NCI-H524 treated with DMSO at 0.1 percent for 48 hours (cell line): ENCODE measurements at regions not wholly inside any gene's neighbourhood (a gene's known extent, or its start where the extent isn't known, plus 50 kb on each side); places are given as distances from the start of the nearest gene placed in this dataset.
A peak's percentile ranks its signal among the peaks of the same experiment; 100 is the strongest.

ENCODE experiments used
- DNase-seq: peaks from one replicate; lab custom pipeline; 2025; lab: John Stamatoyannopoulos, UW

- no peak for DNase-seq
These were observed 233.1 kb upstream of the PLSCR5 start for GRCh38 chr3:146838221-146838620.

- no peak for DNase-seq
These were observed 229.8 kb upstream of the PLSCR5 start for GRCh38 chr3:146834917-146835316.

GRCh38 chr3:146832857-146833458, 227.8 kb upstream of the PLSCR5 start:
- DNase-seq, result no peak

GRCh38 chr3:146831659-146832058, 226.5 kb upstream of the PLSCR5 start:
- DNase-seq, result no peak

GRCh38 chr3:146830231-146830630, 225.1 kb upstream of the PLSCR5 start:
- no peak for DNase-seq

- no peak for DNase-seq
These were observed 222.7 kb upstream of the PLSCR5 start for GRCh38 chr3:146827836-146828235.

GRCh38 chr3:146823622-146824021, 218.5 kb upstream of the PLSCR5 start:
- no peak for DNase-seq

- no peak for DNase-seq
These were observed 213.7 kb upstream of the PLSCR5 start for GRCh38 chr3:146818866-146819265.

- DNase-seq, result no peak
These were observed 213.2 kb upstream of the PLSCR5 start for GRCh38 chr3:146818301-146818700.

GRCh38 chr3:146817704-146818103, 212.6 kb upstream of the PLSCR5 start:
- DNase-seq, result peak; percentile 66

GRCh38 chr3:146814601-146815315, 209.6 kb upstream of the PLSCR5 start:
- DNase-seq, result no peak

GRCh38 chr3:146813496-146813895, 208.3 kb upstream of the PLSCR5 start:
- no peak for DNase-seq

- peak; percentile 95 for DNase-seq
These were observed 198.6 kb upstream of the PLSCR5 start for GRCh38 chr3:146803745-146804144.

- DNase-seq, result no peak
These were observed 196.3 kb upstream of the PLSCR5 start for GRCh38 chr3:146801492-146801891.

GRCh38 chr3:146800484-146800883, 195.3 kb upstream of the PLSCR5 start:
- DNase-seq, result no peak

- no peak for DNase-seq
These were observed 190.9 kb upstream of the PLSCR5 start for GRCh38 chr3:146796078-146796477.

- DNase-seq, result no peak
These were observed 178.3 kb upstream of the PLSCR5 start for GRCh38 chr3:146783446-146783845.

GRCh38 chr3:146781606-146782005, 176.5 kb upstream of the PLSCR5 start:
- no peak for DNase-seq

GRCh38 chr3:146781059-146781458, 175.9 kb upstream of the PLSCR5 start:
- no peak for DNase-seq

GRCh38 chr3:146780251-146780650, 175.1 kb upstream of the PLSCR5 start:
- DNase-seq, result no peak

GRCh38 chr3:146777941-146778340, 172.8 kb upstream of the PLSCR5 start:
- DNase-seq, result no peak

GRCh38 chr3:146772211-146772743, 167.1 kb upstream of the PLSCR5 start:
- DNase-seq, result no peak

GRCh38 chr3:146770881-146771280, 165.7 kb upstream of the PLSCR5 start:
- DNase-seq, result no peak

- no peak for DNase-seq
These were observed 165.2 kb upstream of the PLSCR5 start for GRCh38 chr3:146770301-146770700.
